ENCODE measurements at regions not wholly inside any gene's neighbourhood (a gene's known extent, or its start where the extent isn't known, plus 50 kb on each side); places are given as distances from the start of the nearest gene placed in this dataset.

DNA sequence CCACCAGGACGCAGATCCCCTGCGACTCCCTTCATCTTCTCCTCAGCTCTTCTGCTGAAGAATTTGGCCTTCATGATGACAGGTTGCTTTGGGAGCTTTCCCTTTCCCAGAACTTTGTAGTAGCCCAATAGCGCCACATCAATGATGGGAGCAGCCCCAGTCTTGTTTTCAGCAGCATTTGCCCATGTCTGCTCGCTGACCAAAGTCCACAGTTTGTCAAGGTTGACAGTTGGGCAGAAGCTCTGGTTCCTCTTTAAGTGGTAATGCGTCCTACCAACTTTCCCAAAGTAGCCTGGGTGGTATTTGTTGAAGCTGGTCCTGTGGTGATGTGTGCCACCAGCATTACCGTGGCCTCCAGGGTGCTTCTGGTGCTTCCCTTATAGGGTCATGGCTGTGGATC, 62.2 kb downstream of the GCNT4 start:
- TF ChIP-seq, protein P1, sequence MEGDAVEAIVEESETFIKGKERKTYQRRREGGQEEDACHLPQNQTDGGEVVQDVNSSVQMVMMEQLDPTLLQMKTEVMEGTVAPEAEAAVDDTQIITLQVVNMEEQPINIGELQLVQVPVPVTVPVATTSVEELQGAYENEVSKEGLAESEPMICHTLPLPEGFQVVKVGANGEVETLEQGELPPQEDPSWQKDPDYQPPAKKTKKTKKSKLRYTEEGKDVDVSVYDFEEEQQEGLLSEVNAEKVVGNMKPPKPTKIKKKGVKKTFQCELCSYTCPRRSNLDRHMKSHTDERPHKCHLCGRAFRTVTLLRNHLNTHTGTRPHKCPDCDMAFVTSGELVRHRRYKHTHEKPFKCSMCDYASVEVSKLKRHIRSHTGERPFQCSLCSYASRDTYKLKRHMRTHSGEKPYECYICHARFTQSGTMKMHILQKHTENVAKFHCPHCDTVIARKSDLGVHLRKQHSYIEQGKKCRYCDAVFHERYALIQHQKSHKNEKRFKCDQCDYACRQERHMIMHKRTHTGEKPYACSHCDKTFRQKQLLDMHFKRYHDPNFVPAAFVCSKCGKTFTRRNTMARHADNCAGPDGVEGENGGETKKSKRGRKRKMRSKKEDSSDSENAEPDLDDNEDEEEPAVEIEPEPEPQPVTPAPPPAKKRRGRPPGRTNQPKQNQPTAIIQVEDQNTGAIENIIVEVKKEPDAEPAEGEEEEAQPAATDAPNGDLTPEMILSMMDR (IDR thresholded peaks at IDR 0.05; ENCODE audit: low read depth, low read length), result no peak
- TF ChIP-seq POLR2A (IDR thresholded peaks at IDR 0.05; ENCODE audit: extremely low read depth, insufficient read length), result no peak
- TF ChIP-seq, protein P2, sequence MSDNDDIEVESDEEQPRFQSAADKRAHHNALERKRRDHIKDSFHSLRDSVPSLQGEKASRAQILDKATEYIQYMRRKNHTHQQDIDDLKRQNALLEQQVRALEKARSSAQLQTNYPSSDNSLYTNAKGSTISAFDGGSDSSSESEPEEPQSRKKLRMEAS (IDR thresholded peaks at IDR 0.05; ENCODE audit: low read depth, low read length), result no peak
- TF ChIP-seq MYC (IDR thresholded peaks at IDR 0.05; ENCODE audit: low read depth, low read length), result no peak

Measured in NB4 (cell line).